ENCODE measurements at regions not wholly inside any gene's neighbourhood (a gene's known extent, or its start where the extent isn't known, plus 50 kb on each side); places are given as distances from the start of the nearest gene placed in this dataset.
"Not testable (repeated sequence)": the region's sequence is repeated elsewhere in the genome, so short reads cannot be mapped to it uniquely, and the experiment has no call there.

DNA sequence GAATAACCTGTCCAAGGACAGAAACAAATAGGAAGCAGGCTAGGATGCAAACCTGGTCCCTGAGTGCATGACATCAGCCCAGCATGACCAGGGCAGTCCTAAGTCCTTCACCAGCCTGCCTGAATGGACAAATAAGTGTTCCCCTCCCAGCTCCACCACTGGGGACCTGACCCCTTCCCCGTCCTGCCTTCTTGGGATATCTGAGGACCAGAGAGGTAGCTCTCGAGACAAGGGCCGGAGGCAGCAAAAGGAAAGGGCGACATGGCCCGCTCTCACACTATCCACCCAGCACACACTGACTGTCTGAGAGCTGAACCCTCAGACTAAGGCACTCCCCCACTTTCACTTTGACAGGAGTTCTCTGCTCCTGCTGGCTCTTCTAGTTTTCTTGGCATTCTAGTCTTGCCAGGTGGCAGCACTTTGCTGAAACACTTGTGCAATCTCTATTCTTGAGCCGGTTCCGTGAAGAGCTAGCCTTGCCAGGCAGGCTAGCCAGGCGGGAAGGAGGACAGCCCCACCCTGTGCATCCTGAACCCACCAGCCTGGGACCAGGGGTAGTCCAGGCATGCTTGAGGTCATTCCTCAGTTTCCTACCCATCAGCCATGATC lies 251.1 kb upstream of the RAB4A start:
- H3K4me3 ChIP-seq (replicated peaks; ENCODE audit: low read depth, low read length) = no peak overlapping the region
- DNase-seq (ENCODE audit: extremely low read depth, insufficient read length) = no peak
- TF ChIP-seq, protein P1, sequence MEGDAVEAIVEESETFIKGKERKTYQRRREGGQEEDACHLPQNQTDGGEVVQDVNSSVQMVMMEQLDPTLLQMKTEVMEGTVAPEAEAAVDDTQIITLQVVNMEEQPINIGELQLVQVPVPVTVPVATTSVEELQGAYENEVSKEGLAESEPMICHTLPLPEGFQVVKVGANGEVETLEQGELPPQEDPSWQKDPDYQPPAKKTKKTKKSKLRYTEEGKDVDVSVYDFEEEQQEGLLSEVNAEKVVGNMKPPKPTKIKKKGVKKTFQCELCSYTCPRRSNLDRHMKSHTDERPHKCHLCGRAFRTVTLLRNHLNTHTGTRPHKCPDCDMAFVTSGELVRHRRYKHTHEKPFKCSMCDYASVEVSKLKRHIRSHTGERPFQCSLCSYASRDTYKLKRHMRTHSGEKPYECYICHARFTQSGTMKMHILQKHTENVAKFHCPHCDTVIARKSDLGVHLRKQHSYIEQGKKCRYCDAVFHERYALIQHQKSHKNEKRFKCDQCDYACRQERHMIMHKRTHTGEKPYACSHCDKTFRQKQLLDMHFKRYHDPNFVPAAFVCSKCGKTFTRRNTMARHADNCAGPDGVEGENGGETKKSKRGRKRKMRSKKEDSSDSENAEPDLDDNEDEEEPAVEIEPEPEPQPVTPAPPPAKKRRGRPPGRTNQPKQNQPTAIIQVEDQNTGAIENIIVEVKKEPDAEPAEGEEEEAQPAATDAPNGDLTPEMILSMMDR (IDR thresholded peaks at IDR 0.05; ENCODE audit: insufficient read depth, low read length, poor library complexity, severe bottlenecking) = no peak

DNA sequence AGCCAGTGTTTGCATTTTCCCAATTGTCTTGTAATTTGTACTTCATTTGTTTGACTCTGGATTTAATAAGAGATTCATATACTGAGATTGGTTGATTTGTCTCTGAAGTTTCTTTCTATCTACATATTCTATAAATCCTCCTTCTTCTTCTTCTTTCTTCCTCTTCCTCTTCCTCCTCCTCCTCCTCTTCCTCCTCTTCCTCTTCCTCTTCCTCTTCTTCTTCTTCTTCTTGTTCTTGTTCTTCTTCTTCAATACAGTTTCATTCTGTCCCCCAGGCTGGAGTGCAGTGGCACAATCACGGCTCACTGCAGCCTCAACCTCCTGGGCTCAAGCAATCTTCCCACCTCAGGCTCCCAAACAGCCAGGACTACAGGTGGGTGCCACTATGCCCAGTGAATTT lies 249.9 kb upstream of the RAB4A start:
- not testable (repeated sequence) for H3K4me3 ChIP-seq (replicated peaks; ENCODE audit: low read depth, low read length); DNase-seq (ENCODE audit: extremely low read depth, insufficient read length)

More for the DNA sequence above, 251.1 kb upstream of the RAB4A start:
- Histone ChIP-seq H3K36me3 (ENCODE audit: control insufficient read depth, insufficient read depth, low read length) (no peaks in the 10 kb centered on the region), H3K27me3 (replicated peaks; ENCODE audit: control insufficient read depth, insufficient read depth, low read length) (peaks cover 4% of the 10 kb centered on the region)

DNA sequence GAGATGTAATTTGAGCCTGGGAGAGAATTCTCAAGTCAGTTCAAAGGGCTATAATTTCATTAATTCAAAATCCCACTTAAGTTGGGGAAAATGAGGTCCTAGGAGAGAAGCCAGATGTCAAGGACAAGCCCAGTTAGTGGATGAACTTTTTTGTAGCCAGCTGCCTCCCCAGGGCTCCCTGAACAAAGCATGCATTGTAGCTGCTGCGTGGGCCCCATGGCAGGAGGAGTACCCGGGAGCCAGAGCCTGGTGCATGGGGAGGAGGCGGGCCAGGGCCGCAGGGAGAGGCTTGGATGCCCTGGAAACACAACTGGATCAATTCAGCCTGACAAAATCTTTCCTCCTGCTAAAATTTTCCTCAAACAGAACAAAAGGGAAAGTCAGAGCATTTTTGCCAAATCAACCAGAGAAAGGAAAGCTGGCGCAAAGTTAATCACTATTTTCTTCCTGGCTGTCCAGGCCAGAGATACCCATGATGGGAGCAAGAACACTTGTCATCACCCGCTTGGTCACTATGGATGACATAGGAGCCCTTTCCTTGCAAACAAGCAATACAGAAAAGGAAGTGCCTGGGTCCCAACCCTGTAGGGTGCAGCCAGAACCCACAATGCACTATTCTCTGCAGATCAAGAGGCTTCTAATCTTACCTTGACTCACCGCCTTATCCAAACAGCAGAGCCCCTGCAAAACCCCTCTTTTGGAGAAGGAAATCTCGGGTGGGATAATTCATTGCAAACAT lies 248.1 kb upstream of the RAB4A start:
- TF ChIP-seq, protein P1 (IDR thresholded peaks at IDR 0.05; ENCODE audit: insufficient read depth, low read length, poor library complexity, severe bottlenecking) = no peak
- H3K4me3 ChIP-seq (replicated peaks; ENCODE audit: low read depth, low read length) = no peak overlapping the region
- no peak for DNase-seq (ENCODE audit: extremely low read depth, insufficient read length)
- no peaks in the 10 kb centered on the region for H3K36me3 ChIP-seq (ENCODE audit: control insufficient read depth, insufficient read depth, low read length)
- peaks cover 2% of the 10 kb centered on the region for H3K27me3 ChIP-seq (replicated peaks; ENCODE audit: control insufficient read depth, insufficient read depth, low read length)

More for the DNA sequence above, 249.9 kb upstream of the RAB4A start:
- H3K27me3 ChIP-seq (replicated peaks; ENCODE audit: control insufficient read depth, insufficient read depth, low read length); H3K36me3 ChIP-seq (ENCODE audit: control insufficient read depth, insufficient read depth, low read length): not testable (repeated sequence)

DNA sequence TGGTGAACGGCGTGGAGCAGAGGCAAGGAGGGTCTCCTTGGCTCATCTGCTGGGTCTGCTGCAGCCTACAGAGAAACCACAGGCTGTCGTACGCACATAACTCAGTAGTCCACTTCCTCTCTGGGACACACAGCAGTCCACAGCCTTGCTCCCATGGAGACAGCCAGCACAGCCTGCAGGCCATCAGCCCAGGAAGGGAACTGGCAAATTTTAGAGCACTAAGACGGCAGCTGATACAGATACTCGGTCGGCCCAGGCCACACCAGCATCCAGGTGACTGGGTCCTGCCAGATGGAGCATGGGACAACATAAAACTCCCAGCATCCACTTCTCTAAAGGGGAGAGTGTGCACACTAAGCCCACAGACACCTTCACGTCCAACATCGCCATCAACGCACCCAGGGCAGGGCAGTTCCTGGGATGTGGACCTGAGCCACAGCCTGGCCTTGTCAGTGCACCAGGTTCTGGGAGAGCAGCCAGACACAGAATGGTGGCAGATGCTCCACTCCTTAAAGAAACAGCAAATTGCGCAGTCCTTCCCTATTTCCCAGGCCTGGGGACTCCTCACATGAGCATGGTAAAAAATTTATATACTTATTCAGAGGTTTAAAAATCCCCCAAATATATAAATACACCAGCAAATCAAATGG lies 247.1 kb upstream of the RAB4A start:
- Histone ChIP-seq H3K36me3 (ENCODE audit: control insufficient read depth, insufficient read depth, low read length) (no peaks in the 10 kb centered on the region), H3K27me3 (replicated peaks; ENCODE audit: control insufficient read depth, insufficient read depth, low read length) (peaks cover 2% of the 10 kb centered on the region), H3K4me3 (replicated peaks; ENCODE audit: low read depth, low read length) (no peak overlapping the region)
- DNase-seq (ENCODE audit: extremely low read depth, insufficient read length) = no peak
- TF ChIP-seq, protein P1 (IDR thresholded peaks at IDR 0.05; ENCODE audit: insufficient read depth, low read length, poor library complexity, severe bottlenecking) = no peak

DNA sequence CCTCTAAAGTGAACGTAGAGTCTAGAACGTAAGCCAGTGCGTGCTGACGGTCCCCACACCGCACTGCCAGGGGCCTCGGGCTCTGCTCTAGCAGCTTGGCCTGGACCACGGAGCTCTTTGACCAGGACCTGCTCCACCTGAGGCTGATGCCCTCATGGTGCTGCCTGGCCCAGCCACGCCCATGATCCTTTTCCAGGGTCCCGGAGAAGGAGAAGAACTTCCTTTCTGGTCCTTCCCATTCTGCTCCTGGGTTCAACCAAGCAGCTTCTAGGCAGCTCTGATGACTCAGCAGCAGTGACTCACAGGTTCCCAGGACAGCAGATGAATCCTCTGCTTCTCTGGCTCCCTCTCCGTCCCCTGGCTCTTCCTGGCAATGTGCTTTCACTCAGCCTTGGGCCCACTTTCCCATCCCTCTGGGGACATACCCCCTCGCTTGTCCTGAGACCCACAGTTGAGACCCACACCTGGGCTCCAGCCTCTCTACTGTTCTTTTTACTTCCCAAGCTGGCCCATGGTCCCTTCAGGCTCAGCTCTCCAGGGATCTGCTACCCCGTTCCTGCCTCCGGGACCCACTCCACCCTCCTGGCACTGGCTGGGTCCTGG lies 246.3 kb upstream of the RAB4A start:
- Histone ChIP-seq H3K27me3 (replicated peaks; ENCODE audit: control insufficient read depth, insufficient read depth, low read length) (peaks cover 2% of the 10 kb centered on the region), H3K36me3 (ENCODE audit: control insufficient read depth, insufficient read depth, low read length) (no peaks in the 10 kb centered on the region), H3K4me3 (replicated peaks; ENCODE audit: low read depth, low read length) (no peak overlapping the region)
- TF ChIP-seq, protein P1 (IDR thresholded peaks at IDR 0.05; ENCODE audit: insufficient read depth, low read length, poor library complexity, severe bottlenecking) = no peak
- DNase-seq (ENCODE audit: extremely low read depth, insufficient read length) = no peak

DNA sequence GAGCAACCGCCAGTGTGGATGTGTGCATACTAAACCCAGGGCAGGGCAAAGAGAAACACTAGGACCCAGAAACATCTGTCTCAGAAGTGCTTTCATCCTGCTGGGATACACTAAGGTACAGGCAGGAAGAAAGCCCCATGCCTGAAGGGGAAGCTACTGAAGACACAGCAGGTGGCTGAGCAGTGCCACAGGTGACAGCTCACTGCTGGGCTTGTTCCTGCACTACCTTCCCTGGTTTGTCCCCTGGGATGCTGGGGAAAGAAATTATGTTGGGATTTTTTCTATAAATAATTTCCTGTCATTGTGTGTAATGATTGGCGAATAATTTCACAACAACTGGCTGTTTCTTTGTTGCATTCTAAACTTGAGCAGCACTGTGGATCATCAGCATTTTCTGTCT lies 245.3 kb upstream of the RAB4A start:
- H3K36me3 ChIP-seq (ENCODE audit: control insufficient read depth, insufficient read depth, low read length) = no peaks in the 10 kb centered on the region
- DNase-seq (ENCODE audit: extremely low read depth, insufficient read length) = no peak

More for the DNA sequence above, 245.3 kb upstream of the RAB4A start:
- TF ChIP-seq, protein P1 (IDR thresholded peaks at IDR 0.05; ENCODE audit: insufficient read depth, low read length, poor library complexity, severe bottlenecking) = no peak
- H3K27me3 ChIP-seq (replicated peaks; ENCODE audit: control insufficient read depth, insufficient read depth, low read length) = peaks cover 2% of the 10 kb centered on the region
- H3K4me3 ChIP-seq (replicated peaks; ENCODE audit: low read depth, low read length) = no peak overlapping the region
